PC-9 (cell line): ENCODE measurements at regions not wholly inside any gene's neighbourhood (a gene's known extent, or its start where the extent isn't known, plus 50 kb on each side); places are given as distances from the start of the nearest gene placed in this dataset.

Source experiments
- CTCF ChIP-seq: fragments of 200-600 bp; sonication (generic); conservative IDR thresholded peaks from 2 replicates; pipeline ENCODE4 v1.6.1; 2017; ENCODE audit warnings: mixed run types, antibody characterized with exemption, mild to moderate bottlenecking, moderate library complexity
- EZH2 ChIP-seq: fragments of 200-600 bp; sonication (generic); IDR thresholded peaks from 2 replicates; pipeline ENCODE4 v1.8.0; 2017; ENCODE audit warnings: antibody characterized with exemption, low read depth

- TF ChIP-seq CTCF (no peak), EZH2 (no peak)
Measured at GRCh38 chr5:167937635-167937998, 353.8 kb upstream of the WWC1 start.
